ENCODE measurements at regions not wholly inside any gene's neighbourhood (a gene's known extent, or its start where the extent isn't known, plus 50 kb on each side); places are given as distances from the start of the nearest gene placed in this dataset.
"Not testable (repeated sequence)": the region's sequence is repeated elsewhere in the genome, so short reads cannot be mapped to it uniquely, and the experiment has no call there.

- H3K4me3 ChIP-seq; intact Hi-C loops (cut with micrococcal nuclease); H3K36me3 ChIP-seq (ENCODE audit: control insufficient read depth, insufficient read depth, low read length); FAIRE-seq; H3K9me1 ChIP-seq (ENCODE audit: control insufficient read depth, insufficient read depth, low read length); CTCF ChIA-PET (ENCODE audit: low intra/inter-chr PET ratio); BruUV-seq (replicated peaks); H3K27ac ChIP-seq (ENCODE audit: extremely low read depth, low read depth, low read length); in situ Hi-C loops (cut with MboI); DNase-seq (ENCODE audit: extremely low read depth in 1 of 4, low spot score in 3 of 4); H3K79me2 ChIP-seq (ENCODE audit: control insufficient read depth, insufficient read depth, low read length); POLR2A ChIA-PET; H3K4me1 ChIP-seq (replicated peaks in 1 of 2; ENCODE audit: control insufficient read depth in 2 of 2, insufficient read depth in 2 of 2, low read length in 2 of 2); H3K4me2 ChIP-seq (ENCODE audit: insufficient read depth, low read length); H3K9ac ChIP-seq (ENCODE audit: insufficient read depth in 1 of 2, low read depth in 2 of 2, low read length in 2 of 2); H3K27me3 ChIP-seq (ENCODE audit: control insufficient read depth in 2 of 2, insufficient read depth in 2 of 2, low read length in 2 of 2); H4K20me1 ChIP-seq (replicated peaks; ENCODE audit: control insufficient read depth, insufficient read depth, low read length); ATAC-seq; H3K9me3 ChIP-seq (replicated peaks; ENCODE audit: control insufficient read depth, insufficient read depth, low read depth, low read length); H2AFZ ChIP-seq (ENCODE audit: low read depth, low read length): not testable (repeated sequence)
- no CpG with 5 or more reads among the region's 3 CpGs for WGBS (ENCODE audit: insufficient coverage, low coverage, missing lambda C conversion rate)
Observed at GRCh38 chr10:45902324-45902723, 55.0 kb upstream of the AGAP4 start.

GRCh38 chr10:45903614-45904013 is 56.3 kb upstream of the AGAP4 start:
- H3K4me2 ChIP-seq (ENCODE audit: insufficient read depth, low read length); BruUV-seq (replicated peaks); H3K4me3 ChIP-seq; H3K79me2 ChIP-seq (ENCODE audit: control insufficient read depth, insufficient read depth, low read length); H3K4me1 ChIP-seq (replicated peaks in 1 of 2; ENCODE audit: control insufficient read depth in 2 of 2, insufficient read depth in 2 of 2, low read length in 2 of 2); in situ Hi-C loops (cut with MboI); POLR2A ChIA-PET; DNase-seq (ENCODE audit: extremely low read depth in 1 of 4, low spot score in 3 of 4); H4K20me1 ChIP-seq (replicated peaks; ENCODE audit: control insufficient read depth, insufficient read depth, low read length); CTCF ChIA-PET (ENCODE audit: low intra/inter-chr PET ratio); H3K27ac ChIP-seq (ENCODE audit: extremely low read depth, low read depth, low read length); ATAC-seq; intact Hi-C loops (cut with micrococcal nuclease); H3K9ac ChIP-seq (ENCODE audit: insufficient read depth in 1 of 2, low read depth in 2 of 2, low read length in 2 of 2); H2AFZ ChIP-seq (ENCODE audit: low read depth, low read length); FAIRE-seq; H3K9me3 ChIP-seq (replicated peaks; ENCODE audit: control insufficient read depth, insufficient read depth, low read depth, low read length); H3K27me3 ChIP-seq (ENCODE audit: control insufficient read depth in 2 of 2, insufficient read depth in 2 of 2, low read length in 2 of 2); H3K9me1 ChIP-seq (ENCODE audit: control insufficient read depth, insufficient read depth, low read length); H3K36me3 ChIP-seq (ENCODE audit: control insufficient read depth, insufficient read depth, low read length): not testable (repeated sequence)
- no CpG with 5 or more reads among the region's 3 CpGs for WGBS (ENCODE audit: insufficient coverage, low coverage, missing lambda C conversion rate)

GRCh38 chr10:45904070-45904469 is 56.8 kb upstream of the AGAP4 start:
- H3K36me3 ChIP-seq (ENCODE audit: control insufficient read depth, insufficient read depth, low read length); BruUV-seq (replicated peaks); H2AFZ ChIP-seq (ENCODE audit: low read depth, low read length); DNase-seq (ENCODE audit: extremely low read depth in 1 of 4, low spot score in 3 of 4); H3K9ac ChIP-seq (ENCODE audit: insufficient read depth in 1 of 2, low read depth in 2 of 2, low read length in 2 of 2); CTCF ChIA-PET (ENCODE audit: low intra/inter-chr PET ratio); in situ Hi-C loops (cut with MboI); H3K9me3 ChIP-seq (replicated peaks; ENCODE audit: control insufficient read depth, insufficient read depth, low read depth, low read length); H3K27me3 ChIP-seq (ENCODE audit: control insufficient read depth in 2 of 2, insufficient read depth in 2 of 2, low read length in 2 of 2); H3K9me1 ChIP-seq (ENCODE audit: control insufficient read depth, insufficient read depth, low read length); intact Hi-C loops (cut with micrococcal nuclease); FAIRE-seq; H3K4me3 ChIP-seq; POLR2A ChIA-PET; H3K4me1 ChIP-seq (replicated peaks in 1 of 2; ENCODE audit: control insufficient read depth in 2 of 2, insufficient read depth in 2 of 2, low read length in 2 of 2); H3K79me2 ChIP-seq (ENCODE audit: control insufficient read depth, insufficient read depth, low read length); ATAC-seq; H4K20me1 ChIP-seq (replicated peaks; ENCODE audit: control insufficient read depth, insufficient read depth, low read length); H3K4me2 ChIP-seq (ENCODE audit: insufficient read depth, low read length); H3K27ac ChIP-seq (ENCODE audit: extremely low read depth, low read depth, low read length): not testable (repeated sequence)
- no CpG with 5 or more reads among the region's 2 CpGs for WGBS (ENCODE audit: insufficient coverage, low coverage, missing lambda C conversion rate)

- H3K4me3 ChIP-seq; H2AFZ ChIP-seq (ENCODE audit: low read depth, low read length); H3K9ac ChIP-seq (ENCODE audit: insufficient read depth in 1 of 2, low read depth in 2 of 2, low read length in 2 of 2); H4K20me1 ChIP-seq (replicated peaks; ENCODE audit: control insufficient read depth, insufficient read depth, low read length); H3K27ac ChIP-seq (ENCODE audit: extremely low read depth, low read depth, low read length); ATAC-seq; POLR2A ChIA-PET; H3K79me2 ChIP-seq (ENCODE audit: control insufficient read depth, insufficient read depth, low read length); intact Hi-C loops (cut with micrococcal nuclease); in situ Hi-C loops (cut with MboI); DNase-seq (ENCODE audit: extremely low read depth in 1 of 4, low spot score in 3 of 4); H3K9me3 ChIP-seq (replicated peaks; ENCODE audit: control insufficient read depth, insufficient read depth, low read depth, low read length); BruUV-seq (replicated peaks); H3K4me2 ChIP-seq (ENCODE audit: insufficient read depth, low read length); H3K9me1 ChIP-seq (ENCODE audit: control insufficient read depth, insufficient read depth, low read length); H3K36me3 ChIP-seq (ENCODE audit: control insufficient read depth, insufficient read depth, low read length); FAIRE-seq; CTCF ChIA-PET (ENCODE audit: low intra/inter-chr PET ratio); H3K4me1 ChIP-seq (replicated peaks in 1 of 2; ENCODE audit: control insufficient read depth in 2 of 2, insufficient read depth in 2 of 2, low read length in 2 of 2); H3K27me3 ChIP-seq (ENCODE audit: control insufficient read depth in 2 of 2, insufficient read depth in 2 of 2, low read length in 2 of 2): not testable (repeated sequence)
- 83% methylated on average over 1 of the region's 3 CpGs for WGBS (ENCODE audit: insufficient coverage, low coverage, missing lambda C conversion rate)
Observed at GRCh38 chr10:45913205-45913604, 59.1 kb upstream of the TIMM23 start.

Measured in K562 (cell line).